ENCODE measurements at regions not wholly inside any gene's neighbourhood (a gene's known extent, or its start where the extent isn't known, plus 50 kb on each side); places are given as distances from the start of the nearest gene placed in this dataset.

- no peak for DNase-seq (ENCODE audit: low read depth)
- no peak for TF ChIP-seq CTCF (conservative IDR thresholded peaks at IDR 0.05; ENCODE audit: control insufficient read depth, insufficient read depth, low read depth, low read length)
- H3K4me3 ChIP-seq (ENCODE audit: control insufficient read depth, low read depth, low read length) = no peak overlapping the region
These were observed 50.9 kb downstream of the DISP1 start for GRCh38 chr1:222865718-222866117.

DNA sequence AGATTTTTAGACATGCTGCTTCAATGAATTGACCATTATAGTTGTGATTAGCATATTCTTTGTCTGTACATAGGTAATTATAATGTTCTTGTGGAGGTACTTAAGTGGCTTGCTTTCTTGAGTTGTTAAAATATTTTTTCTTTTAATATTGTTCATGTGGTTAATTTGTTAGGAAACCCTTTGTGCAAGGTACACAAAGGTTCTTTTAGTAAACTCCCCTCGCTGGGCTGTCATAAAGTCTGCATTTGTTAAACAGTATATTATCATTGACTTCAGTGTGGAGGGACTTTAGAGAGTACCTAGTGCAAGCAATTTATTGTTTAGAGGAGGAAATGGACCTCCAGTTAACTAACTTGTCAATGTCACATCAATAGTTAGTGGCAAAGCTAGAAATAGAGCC lies 52.5 kb downstream of the DISP1 start:
- no peak for DNase-seq (ENCODE audit: low read depth)
- no peak for TF ChIP-seq CTCF (conservative IDR thresholded peaks at IDR 0.05; ENCODE audit: control insufficient read depth, insufficient read depth, low read depth, low read length)
- no peak overlapping the region for H3K4me3 ChIP-seq (ENCODE audit: control insufficient read depth, low read depth, low read length)

- TF ChIP-seq CTCF (conservative IDR thresholded peaks at IDR 0.05; ENCODE audit: control insufficient read depth, insufficient read depth, low read depth, low read length) = no peak
- DNase-seq (ENCODE audit: low read depth) = no peak
- no peak overlapping the region for H3K4me3 ChIP-seq (ENCODE audit: control insufficient read depth, low read depth, low read length)
These were observed 61.3 kb downstream of the DISP1 start for GRCh38 chr1:222876182-222876581.

DNA sequence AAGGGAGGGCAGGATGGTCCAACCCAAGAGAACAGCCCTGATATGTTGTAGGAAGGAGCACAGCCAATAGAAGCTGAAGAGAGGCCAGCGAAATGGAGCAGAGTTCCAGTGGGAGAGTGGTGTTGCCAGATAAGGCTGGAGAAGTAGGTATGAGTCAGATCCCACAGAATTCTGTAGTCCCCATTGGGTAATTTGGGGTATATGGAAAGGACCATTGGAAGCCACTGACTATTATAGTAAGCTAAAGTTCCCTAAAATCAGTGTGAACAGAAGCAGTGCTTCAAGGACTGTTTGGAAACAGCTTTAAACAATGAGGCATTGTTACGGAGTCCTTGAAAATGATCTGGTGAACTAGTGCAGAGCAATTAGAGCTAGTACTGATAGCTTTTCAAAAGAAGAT lies 63.0 kb downstream of the DISP1 start:
- no peak overlapping the region for H3K4me3 ChIP-seq (ENCODE audit: control insufficient read depth, low read depth, low read length)
- no peak for TF ChIP-seq CTCF (conservative IDR thresholded peaks at IDR 0.05; ENCODE audit: control insufficient read depth, insufficient read depth, low read depth, low read length)
- DNase-seq (ENCODE audit: low read depth) = peak; percentile 56

DNA sequence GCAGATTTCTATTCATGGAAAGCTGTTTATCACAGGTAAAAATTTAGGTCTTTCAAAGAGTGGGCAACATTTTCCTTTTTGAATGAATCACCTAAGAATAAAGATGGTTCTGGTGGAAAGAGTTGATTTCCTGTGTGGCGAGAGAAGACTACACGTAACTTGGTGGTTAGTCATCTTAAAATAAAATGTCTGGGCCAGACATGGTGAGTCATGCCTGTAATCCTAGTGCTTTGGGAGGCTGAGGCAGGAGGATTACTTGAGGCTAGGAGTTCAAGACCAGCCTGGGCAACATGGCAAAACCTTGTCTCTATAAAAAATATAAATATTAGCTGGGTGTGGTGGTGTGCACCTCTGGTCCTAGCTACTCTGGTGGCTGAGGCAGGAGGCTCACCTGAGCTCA lies 65.7 kb downstream of the DISP1 start:
- no peak overlapping the region for H3K4me3 ChIP-seq (ENCODE audit: control insufficient read depth, low read depth, low read length)
- no peak for TF ChIP-seq CTCF (conservative IDR thresholded peaks at IDR 0.05; ENCODE audit: control insufficient read depth, insufficient read depth, low read depth, low read length)
- peak; percentile 87 for DNase-seq (ENCODE audit: low read depth)

DNA sequence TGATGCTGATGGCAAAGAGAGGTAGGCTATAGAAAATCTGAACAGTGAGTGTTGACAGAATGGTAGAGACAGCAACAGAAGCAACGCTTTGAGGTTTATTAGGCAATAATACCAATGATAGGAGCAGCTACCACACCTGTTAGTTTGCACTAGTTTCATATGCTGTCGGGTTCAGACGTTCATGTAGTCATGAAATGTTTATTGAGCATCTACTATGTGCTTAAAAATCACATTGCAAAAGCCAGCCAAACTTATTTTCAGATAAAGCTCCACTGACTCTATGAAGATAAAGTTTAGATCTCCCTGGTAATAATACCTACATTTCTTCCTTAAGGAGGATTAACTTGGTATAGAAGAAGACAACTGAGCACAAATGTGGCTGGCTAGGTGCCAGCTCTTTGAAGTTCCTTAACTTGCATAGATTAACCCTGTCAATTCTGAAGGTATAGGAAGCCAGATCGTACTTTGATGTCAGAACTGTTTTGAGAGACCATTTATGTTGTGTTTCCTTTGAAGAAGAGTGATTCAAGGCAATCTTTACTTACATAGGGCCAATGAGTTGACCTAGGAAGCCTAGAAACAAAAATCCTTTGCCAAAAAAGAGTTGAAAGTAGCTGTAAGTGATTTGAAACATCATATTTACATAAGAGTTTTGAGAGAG lies 71.5 kb downstream of the DISP1 start:
- H3K4me3 ChIP-seq (ENCODE audit: control insufficient read depth, low read depth, low read length) = no peak overlapping the region
- no peak for DNase-seq (ENCODE audit: low read depth)
- no peak for TF ChIP-seq CTCF (conservative IDR thresholded peaks at IDR 0.05; ENCODE audit: control insufficient read depth, insufficient read depth, low read depth, low read length)

DNA sequence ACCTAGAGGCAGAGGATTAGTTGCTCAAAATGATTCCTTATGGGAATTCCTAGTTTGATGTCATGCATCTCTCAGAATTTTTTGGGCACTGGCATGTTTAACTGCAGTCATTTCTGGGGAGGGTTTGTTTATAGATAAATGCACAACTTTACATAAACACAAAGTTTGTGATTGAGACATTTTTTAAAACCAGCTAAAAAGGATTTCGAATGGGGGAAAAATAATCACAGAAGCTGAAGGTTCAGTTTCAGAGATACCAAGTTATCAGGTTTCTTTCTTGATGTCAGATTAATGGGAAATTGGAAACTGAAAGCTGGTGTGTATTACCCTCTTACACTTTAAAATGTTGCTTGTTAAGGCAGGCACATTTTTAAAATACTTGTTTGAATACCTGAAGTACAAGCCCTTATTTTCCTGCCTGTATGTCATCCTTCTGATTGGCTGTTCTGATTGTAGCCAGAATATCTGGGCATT lies 72.1 kb downstream of the DISP1 start:
- DNase-seq (ENCODE audit: low read depth) = no peak
- no peak for TF ChIP-seq CTCF (conservative IDR thresholded peaks at IDR 0.05; ENCODE audit: control insufficient read depth, insufficient read depth, low read depth, low read length)
- no peak overlapping the region for H3K4me3 ChIP-seq (ENCODE audit: control insufficient read depth, low read depth, low read length)

Data from fibroblast of mammary gland (primary cell).